GM21619 (cell line): ENCODE measurements at regions not wholly inside any gene's neighbourhood (a gene's known extent, or its start where the extent isn't known, plus 50 kb on each side); places are given as distances from the start of the nearest gene placed in this dataset.

ENCODE experiments used
- ATAC-seq: cut with Tn5 transposase; IDR thresholded peaks from one replicate; pipeline ENCODE4 v1.9.1; 2021; ENCODE audit not compliant: unreplicated experiment

DNA sequence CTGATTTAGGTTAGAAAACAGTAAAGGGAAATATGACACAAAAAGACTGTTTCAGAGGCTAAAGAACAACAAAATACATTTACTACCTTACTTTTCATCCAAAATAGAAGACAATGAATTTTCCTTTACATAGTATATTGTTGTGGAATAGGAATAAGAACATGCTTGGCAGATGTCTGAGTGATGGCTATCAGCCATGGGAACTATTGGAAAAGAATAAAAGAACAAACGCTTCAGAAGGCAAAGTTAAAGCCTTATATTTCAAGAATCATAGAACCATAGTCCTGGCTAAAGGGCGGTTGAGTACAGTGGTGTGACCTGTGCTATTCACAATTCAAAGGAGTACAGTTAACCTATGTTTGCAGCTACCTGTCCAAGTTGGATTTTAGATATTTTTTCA, 73.9 kb upstream of the NRXN1 start:
- ATAC-seq: no peak

DNA sequence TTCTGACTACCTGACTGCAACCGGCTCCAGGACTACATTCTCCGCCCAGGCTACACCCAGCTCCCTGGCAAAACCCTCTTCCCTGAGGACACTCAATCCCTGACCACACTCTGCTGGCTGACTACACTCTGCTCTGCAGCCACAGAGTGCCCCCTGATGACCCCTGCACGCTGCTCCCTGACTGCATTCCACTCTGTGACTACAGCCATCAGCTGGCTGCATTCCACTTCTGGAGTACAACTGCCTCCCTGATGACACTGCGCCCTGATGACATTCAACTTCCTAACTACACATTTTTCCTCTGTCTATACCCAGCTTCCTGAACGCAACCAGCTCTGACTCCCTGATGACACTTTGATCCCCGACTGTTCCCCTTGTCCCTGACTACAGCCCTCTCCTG, 71.3 kb upstream of the NRXN1 start:
- no peak for ATAC-seq

DNA sequence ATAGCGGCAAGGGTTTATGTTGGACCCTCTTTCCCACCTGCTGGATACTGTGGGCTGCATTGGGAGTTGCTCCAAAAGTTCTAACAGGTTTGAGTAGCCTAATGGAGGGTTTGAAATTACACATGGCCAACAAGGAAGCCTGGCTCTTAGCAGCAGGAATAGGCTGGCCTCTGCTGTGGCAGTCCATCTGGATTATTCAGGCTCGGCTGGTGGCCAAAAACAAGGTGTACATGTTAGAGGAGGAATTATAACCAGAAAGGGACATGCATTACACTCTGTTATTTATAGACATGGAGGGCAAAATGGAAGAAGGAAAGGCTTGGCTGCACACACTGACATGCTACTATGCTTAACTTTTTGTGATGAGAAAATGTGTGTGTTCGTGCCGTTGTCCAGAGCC, 61.1 kb upstream of the NRXN1 start:
- ATAC-seq: no peak

DNA sequence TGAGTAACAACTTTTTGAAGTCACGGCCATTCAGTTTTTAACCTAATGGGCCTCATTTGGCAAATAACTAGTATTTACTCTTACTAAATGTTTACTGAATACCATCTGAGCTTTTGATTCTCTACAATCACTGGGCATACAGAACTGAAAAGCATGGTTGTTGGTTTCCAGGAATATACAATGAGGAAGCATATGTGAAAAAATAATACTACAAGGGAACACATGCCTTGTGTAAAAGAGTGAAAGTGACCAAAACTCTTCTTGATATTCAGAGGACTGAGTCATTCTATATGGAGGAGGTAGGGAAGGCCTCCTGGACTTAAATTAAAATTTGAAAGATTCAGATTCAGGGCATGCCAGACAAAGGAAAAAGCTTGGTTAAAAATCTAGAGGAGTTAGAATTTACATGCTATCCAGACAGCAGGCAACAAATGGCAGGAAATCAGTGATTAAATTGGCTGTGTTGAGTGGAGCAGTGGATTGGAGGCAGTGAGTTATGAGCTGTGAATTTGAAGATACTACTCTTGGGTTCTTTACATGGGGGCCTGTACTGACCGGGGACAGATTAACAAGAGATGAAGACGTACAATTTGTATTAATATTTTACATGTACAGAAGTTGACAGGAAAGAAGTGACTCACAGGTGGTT, 53.6 kb upstream of the NRXN1 start:
- ATAC-seq: no peak

DNA sequence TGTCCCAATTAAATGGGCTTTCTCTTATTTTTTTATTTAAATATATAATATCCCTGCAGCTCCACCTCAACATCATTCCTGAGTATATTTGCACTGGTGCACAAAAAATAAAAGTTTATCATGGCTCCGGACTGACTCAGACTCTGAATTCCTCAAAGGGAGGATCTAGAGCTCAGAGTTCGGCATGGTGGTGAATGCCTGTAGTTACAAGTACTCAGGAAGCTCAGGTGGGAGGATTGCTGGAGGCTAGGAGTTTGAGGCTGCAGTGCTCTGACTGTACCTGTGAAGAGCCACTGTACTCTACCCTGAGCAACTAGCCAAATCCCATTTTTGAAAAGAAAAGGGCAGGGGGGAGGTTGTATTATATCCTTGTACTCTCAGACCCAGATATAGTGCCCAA, 52.8 kb upstream of the NRXN1 start:
- no peak for ATAC-seq
